ENCODE measurements at regions not wholly inside any gene's neighbourhood (a gene's known extent, or its start where the extent isn't known, plus 50 kb on each side); places are given as distances from the start of the nearest gene placed in this dataset.
"Not testable (repeated sequence)": the region's sequence is repeated elsewhere in the genome, so short reads cannot be mapped to it uniquely, and the experiment has no call there.

- not testable (repeated sequence) for H3K36me3 ChIP-seq (ENCODE audit: low read depth); DNase-seq (ENCODE audit: low spot score); ATAC-seq (ENCODE audit: low read depth); H3K9me3 ChIP-seq (ENCODE audit: severe bottlenecking); H3K4me3 ChIP-seq (ENCODE audit: severe bottlenecking); H3K27me3 ChIP-seq (ENCODE audit: insufficient read depth, poor library complexity, severe bottlenecking); H3K4me1 ChIP-seq (ENCODE audit: insufficient read depth, poor library complexity, severe bottlenecking); H3K27ac ChIP-seq (ENCODE audit: poor library complexity, severe bottlenecking)
These were observed 52.6 kb upstream of the KIF26B start for GRCh38 chr1:245102149-245102548.

DNA sequence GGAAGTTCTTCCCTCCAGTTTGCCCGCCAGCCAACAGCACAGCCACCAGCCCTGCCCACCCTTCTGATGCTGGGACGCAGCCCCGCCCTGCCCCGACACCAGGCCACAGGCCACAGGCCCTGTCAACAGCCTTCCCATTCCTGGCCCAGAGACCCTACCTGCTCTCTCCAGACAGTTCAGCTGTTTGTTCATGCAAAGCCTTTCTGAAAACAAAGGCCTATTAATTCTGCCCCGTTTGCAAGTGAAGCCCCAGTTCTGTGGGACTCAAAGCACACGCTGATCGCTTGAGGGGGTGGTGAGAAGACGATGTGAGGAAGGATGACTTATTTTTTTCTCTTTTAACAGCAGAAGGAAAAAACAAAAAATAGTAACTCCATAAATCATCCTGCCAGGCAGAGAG, 55.4 kb upstream of the KIF26B start:
- H3K4me3 ChIP-seq (ENCODE audit: severe bottlenecking) = no peak overlapping the region
- ATAC-seq (ENCODE audit: low read depth) = no peak
- H3K4me1 ChIP-seq (ENCODE audit: insufficient read depth, poor library complexity, severe bottlenecking) = no peaks in the 10 kb centered on the region
- no peak overlapping the region for H3K27ac ChIP-seq (ENCODE audit: poor library complexity, severe bottlenecking)
- H3K9me3 ChIP-seq (ENCODE audit: severe bottlenecking) = no peaks in the 10 kb centered on the region
- no peaks in the 10 kb centered on the region for H3K27me3 ChIP-seq (ENCODE audit: insufficient read depth, poor library complexity, severe bottlenecking)
- no peaks in the 10 kb centered on the region for H3K36me3 ChIP-seq (ENCODE audit: low read depth)
- no peak for DNase-seq (ENCODE audit: low spot score)
- TF ChIP-seq CTCF (IDR thresholded peaks at IDR 0.05; ENCODE audit: poor library complexity, severe bottlenecking) = no peak

GRCh38 chr1:245098924-245099323, 55.9 kb upstream of the KIF26B start:
- Histone ChIP-seq H3K4me3 (ENCODE audit: severe bottlenecking) (no peak overlapping the region), H3K4me1 (ENCODE audit: insufficient read depth, poor library complexity, severe bottlenecking) (no peaks in the 10 kb centered on the region), H3K9me3 (ENCODE audit: severe bottlenecking) (no peaks in the 10 kb centered on the region), H3K36me3 (ENCODE audit: low read depth) (no peaks in the 10 kb centered on the region), H3K27me3 (ENCODE audit: insufficient read depth, poor library complexity, severe bottlenecking) (no peaks in the 10 kb centered on the region), H3K27ac (ENCODE audit: poor library complexity, severe bottlenecking) (no peak overlapping the region)
- no peak for ATAC-seq (ENCODE audit: low read depth)
- DNase-seq (ENCODE audit: low spot score) = no peak
- TF ChIP-seq CTCF (IDR thresholded peaks at IDR 0.05; ENCODE audit: poor library complexity, severe bottlenecking) = no peak

DNA sequence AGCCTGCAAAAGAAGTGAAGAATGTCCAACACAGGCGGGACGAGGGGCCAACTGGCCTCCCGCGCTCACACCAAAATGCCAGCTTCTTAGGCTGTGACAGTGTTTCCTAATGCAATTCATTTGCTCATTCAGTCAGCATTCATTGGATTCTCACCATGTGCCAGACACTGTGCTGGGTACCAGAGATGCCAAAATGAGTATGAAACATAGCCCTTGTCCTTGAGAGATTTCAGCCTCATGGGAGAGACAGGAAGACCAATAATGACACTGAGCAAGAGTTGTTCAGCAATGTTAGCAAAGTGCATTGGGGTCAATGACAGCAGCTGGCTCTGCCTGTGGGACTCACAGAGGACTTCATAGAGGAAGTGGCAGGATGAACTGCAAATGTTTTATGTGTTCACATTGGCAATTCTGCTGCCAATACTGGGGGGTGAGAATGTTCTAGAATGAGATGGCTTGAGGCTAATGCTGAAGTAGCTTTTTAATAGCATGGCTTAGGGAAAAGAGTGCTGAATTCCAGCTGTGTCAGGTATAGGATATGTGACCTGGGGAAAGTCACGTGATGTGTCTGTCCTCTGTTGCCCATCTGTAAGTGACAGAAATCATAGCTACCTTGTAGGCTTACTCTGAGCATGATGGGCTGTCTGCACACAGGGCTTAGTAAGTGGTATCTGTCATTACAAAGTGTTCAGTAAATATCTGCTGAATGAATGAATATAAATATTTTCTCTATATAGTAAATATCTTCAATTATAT, 58.3 kb upstream of the KIF26B start:
- TF ChIP-seq CTCF (IDR thresholded peaks at IDR 0.05; ENCODE audit: poor library complexity, severe bottlenecking) = no peak
- DNase-seq (ENCODE audit: low spot score) (no peak), ATAC-seq (ENCODE audit: low read depth) (no peak)
- no peaks in the 10 kb centered on the region for H3K36me3 ChIP-seq (ENCODE audit: low read depth)
- no peaks in the 10 kb centered on the region for H3K27me3 ChIP-seq (ENCODE audit: insufficient read depth, poor library complexity, severe bottlenecking)
- H3K4me1 ChIP-seq (ENCODE audit: insufficient read depth, poor library complexity, severe bottlenecking) = peaks cover 10% of the 10 kb centered on the region
- no peak overlapping the region for H3K4me3 ChIP-seq (ENCODE audit: severe bottlenecking)
- no peaks in the 10 kb centered on the region for H3K9me3 ChIP-seq (ENCODE audit: severe bottlenecking)
- no peak overlapping the region for H3K27ac ChIP-seq (ENCODE audit: poor library complexity, severe bottlenecking)

DNA sequence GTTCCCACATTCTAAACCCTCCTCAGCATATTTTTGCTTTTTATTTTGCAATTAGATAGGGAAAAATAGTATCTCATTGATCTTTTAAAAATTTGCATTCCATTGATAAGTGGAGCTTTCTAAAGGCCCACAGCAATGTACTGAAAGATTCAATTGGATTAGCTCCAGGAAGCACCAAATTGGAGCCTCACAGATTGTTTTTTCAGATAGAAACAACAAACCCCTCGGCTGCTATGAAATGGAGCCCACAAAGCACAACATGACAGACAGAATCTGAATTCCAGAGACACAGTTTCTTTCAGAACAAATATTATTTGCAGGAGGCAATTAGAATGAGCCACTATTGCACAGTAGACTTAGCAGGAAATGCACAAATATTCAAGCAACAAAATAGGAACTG, 58.9 kb upstream of the KIF26B start:
- TF ChIP-seq CTCF (IDR thresholded peaks at IDR 0.05; ENCODE audit: poor library complexity, severe bottlenecking) = no peak
- DNase-seq (ENCODE audit: low spot score) (no peak), ATAC-seq (ENCODE audit: low read depth) (no peak)
- no peak overlapping the region for H3K4me3 ChIP-seq (ENCODE audit: severe bottlenecking)
- H3K9me3 ChIP-seq (ENCODE audit: severe bottlenecking) = no peaks in the 10 kb centered on the region
- no peaks in the 10 kb centered on the region for H3K36me3 ChIP-seq (ENCODE audit: low read depth)
- peaks cover 13% of the 10 kb centered on the region for H3K4me1 ChIP-seq (ENCODE audit: insufficient read depth, poor library complexity, severe bottlenecking)
- H3K27ac ChIP-seq (ENCODE audit: poor library complexity, severe bottlenecking) = no peak overlapping the region
- H3K27me3 ChIP-seq (ENCODE audit: insufficient read depth, poor library complexity, severe bottlenecking) = no peaks in the 10 kb centered on the region

Measured in RWPE2 (cell line).